GM11168 (cell line): ENCODE measurements at regions not wholly inside any gene's neighbourhood (a gene's known extent, or its start where the extent isn't known, plus 50 kb on each side); places are given as distances from the start of the nearest gene placed in this dataset.
"Not testable (repeated sequence)": the region's sequence is repeated elsewhere in the genome, so short reads cannot be mapped to it uniquely, and the experiment has no call there.

ENCODE experiments used
- in situ Hi-C: fragments of 300-500 bp; cut with MboI; formaldehyde crosslinking; loops from one replicate; pipeline ENCODE4 v1.12.0; 2022; ENCODE audit warnings: low sequenced_read_pairs; ENCODE audit not compliant: unreplicated experiment

GRCh38 chr2:63736354-63736753 lies 105.3 kb upstream of the UGP2 start:
- in situ Hi-C loops = no loop called here

- in situ Hi-C loops = no loop called here
These were observed 104.5 kb upstream of the UGP2 start for GRCh38 chr2:63737081-63737751.

- in situ Hi-C loops = no loop called here
These were observed 103.7 kb upstream of the UGP2 start for GRCh38 chr2:63738019-63738418.

- in situ Hi-C loops = not testable (repeated sequence)
These were observed 102.5 kb upstream of the UGP2 start for GRCh38 chr2:63739180-63739579.

- in situ Hi-C loops = no loop called here
These were observed 101.7 kb upstream of the UGP2 start for GRCh38 chr2:63740020-63740419.

GRCh38 chr2:63740943-63741342 lies 100.8 kb upstream of the UGP2 start:
- in situ Hi-C loops = no loop called here

- in situ Hi-C loops = no loop called here
These were observed 99.7 kb upstream of the UGP2 start for GRCh38 chr2:63741884-63742579.

- in situ Hi-C loops = no loop called here
These were observed 99.1 kb upstream of the UGP2 start for GRCh38 chr2:63742580-63742976.

GRCh38 chr2:63743170-63743981 lies 98.3 kb upstream of the UGP2 start:
- in situ Hi-C loops = no loop called here

- in situ Hi-C loops = no loop called here
These were observed 97.4 kb upstream of the UGP2 start for GRCh38 chr2:63743982-63744966.

GRCh38 chr2:63746548-63746947 lies 95.1 kb upstream of the UGP2 start:
- in situ Hi-C loops = not testable (repeated sequence)

GRCh38 chr2:63751901-63752300 lies 89.8 kb upstream of the UGP2 start:
- in situ Hi-C loops = no loop called here

GRCh38 chr2:63755216-63755615 lies 86.5 kb upstream of the UGP2 start:
- in situ Hi-C loops = no loop called here

GRCh38 chr2:63755965-63756364 lies 85.7 kb upstream of the UGP2 start:
- in situ Hi-C loops = no loop called here

- in situ Hi-C loops = no loop called here
These were observed 78.2 kb upstream of the UGP2 start for GRCh38 chr2:63763391-63763941.

- in situ Hi-C loops = no loop called here
These were observed 77.1 kb upstream of the UGP2 start for GRCh38 chr2:63764630-63765029.

GRCh38 chr2:63765117-63765516 lies 76.6 kb upstream of the UGP2 start:
- in situ Hi-C loops = no loop called here

GRCh38 chr2:63767307-63767706 lies 74.4 kb upstream of the UGP2 start:
- in situ Hi-C loops = no loop called here

- in situ Hi-C loops = no loop called here
These were observed 73.6 kb upstream of the UGP2 start for GRCh38 chr2:63768051-63768450.

GRCh38 chr2:63769915-63770314 lies 71.8 kb upstream of the UGP2 start:
- in situ Hi-C loops = no loop called here
